Neural progenitor cell (in vitro differentiated cells): ENCODE measurements at regions not wholly inside any gene's neighbourhood (a gene's known extent, or its start where the extent isn't known, plus 50 kb on each side); places are given as distances from the start of the nearest gene placed in this dataset.

Source experiments
- CTCF ChIP-seq: fragments of 200-600 bp; sonication (generic); IDR thresholded peaks from 2 replicates; pipeline ENCODE4 v1.5.1; 2017; ENCODE audit warnings: antibody characterized with exemption, mild to moderate bottlenecking
- EZH2phosphoT487 ChIP-seq: fragments of 200-600 bp; sonication (generic); IDR thresholded peaks from 2 replicates; pipeline ENCODE4 v1.6.1; 2017; ENCODE audit warnings: antibody characterized with exemption

GRCh38 chr3:8405144-8405543 lies 96.5 kb upstream of the LMCD1 start:
- TF ChIP-seq CTCF = no peak
- no peak for TF ChIP-seq EZH2phosphoT487
